Neural progenitor cell (in vitro differentiated cells): ENCODE measurements at regions not wholly inside any gene's neighbourhood (a gene's known extent, or its start where the extent isn't known, plus 50 kb on each side); places are given as distances from the start of the nearest gene placed in this dataset.
"Not testable (repeated sequence)": the region's sequence is repeated elsewhere in the genome, so short reads cannot be mapped to it uniquely, and the experiment has no call there.

ENCODE experiments used
- DNase-seq: peaks from one replicate; pipeline ENCODE4 v3.0.0-alpha.2; 2016; ENCODE audit warnings: low spot score
- H2AFZ ChIP-seq: fragments of 200-600 bp; sonication (generic); replicated peaks from 2 replicates; pipeline ENCODE4 v1.6.1; 2016; ENCODE audit warnings: antibody characterized with exemption
- H3F3A ChIP-seq: fragments of 200-600 bp; sonication (generic); 2 replicates; pipeline ENCODE4 v1.6.1; 2016; ENCODE audit warnings: antibody characterized with exemption, low read depth
- H3K27ac ChIP-seq: fragments of 200-600 bp; sonication (generic); 2 replicates; pipeline ENCODE4 v1.5.1; 2016; ENCODE audit warnings: mild to moderate bottlenecking
- H3K27me3 ChIP-seq: fragments of 200-600 bp; sonication (generic); 2 replicates; pipeline ENCODE4 v1.6.1; 2016; ENCODE audit warnings: mild to moderate bottlenecking, moderate library complexity
- H3K36me3 ChIP-seq: fragments of 200-600 bp; sonication (generic); 2 replicates; pipeline ENCODE4 v1.5.1; 2016
- H3K4me1 ChIP-seq: fragments of 200-600 bp; sonication (generic); 2 replicates; pipeline ENCODE4 v1.6.1; 2016; ENCODE audit warnings: mixed run types
- H3K4me2 ChIP-seq: fragments of 200-600 bp; sonication (generic); 2 replicates; pipeline ENCODE4 v1.6.1; 2016
- H3K4me3 ChIP-seq: fragments of 200-600 bp; sonication (generic); 2 replicates; pipeline ENCODE4 v1.5.1; 2016
- H3K79me2 ChIP-seq: fragments of 200-600 bp; sonication (generic); 2 replicates; pipeline ENCODE4 v1.6.1; 2016; ENCODE audit warnings: low read depth
- H3K9ac ChIP-seq: fragments of 200-600 bp; sonication (generic); 2 replicates; pipeline ENCODE4 v1.6.1; 2016
- H3K9me3 ChIP-seq: fragments of 200-600 bp; sonication (generic); 2 replicates; pipeline ENCODE4 v1.5.1; 2016; ENCODE audit warnings: low read depth
- H4K20me1 ChIP-seq: fragments of 200-600 bp; sonication (generic); 2 replicates; pipeline ENCODE4 v1.6.1; 2016; ENCODE audit warnings: low read depth
- H3K27ac Mint-ChIP-seq: 3 replicates; pipeline ENCODE4 v1.8.0; 2021; ENCODE audit warnings: mixed read lengths
- H3K27me3 Mint-ChIP-seq: 2 replicates; pipeline ENCODE4 v1.8.0; 2022; ENCODE audit warnings: low read depth, mild to moderate bottlenecking, inconsistent platforms, moderate library complexity, mixed read lengths; ENCODE audit not compliant: insufficient read depth
- H3K36me3 Mint-ChIP-seq: 3 replicates; pipeline ENCODE4 v1.8.0; 2021; ENCODE audit warnings: mixed read lengths
- H3K4me1 Mint-ChIP-seq: 3 replicates; pipeline ENCODE4 v1.8.0; 2021; ENCODE audit warnings: mixed read lengths
- H3K4me3 Mint-ChIP-seq: 3 replicates; pipeline ENCODE4 v1.8.0; 2021; ENCODE audit warnings: mild to moderate bottlenecking, moderate library complexity, mixed read lengths
- H3K9me3 Mint-ChIP-seq: 3 replicates; pipeline ENCODE4 v1.8.0; 2020; ENCODE audit warnings: mixed read lengths
- EZH2 ChIP-seq: fragments of 200-600 bp; sonication (generic); IDR thresholded peaks from 2 replicates; pipeline ENCODE4 v1.6.1; 2017; ENCODE audit warnings: antibody characterized with exemption, mild to moderate bottlenecking, moderate library complexity
- EZH2phosphoT487 ChIP-seq: fragments of 200-600 bp; sonication (generic); IDR thresholded peaks from 2 replicates; pipeline ENCODE4 v1.6.1; 2017; ENCODE audit warnings: antibody characterized with exemption
- TF ChIP-seq, protein P1 (sequence below): fragments of 200-600 bp; sonication (generic); IDR thresholded peaks from 2 replicates; pipeline ENCODE4 v1.5.1; 2017; ENCODE audit warnings: antibody characterized with exemption, mild to moderate bottlenecking

- Histone ChIP-seq H3K27ac (no peak overlapping the region), H3F3A (no peaks in the 10 kb centered on the region), H3K36me3 (no peaks in the 10 kb centered on the region), H3K79me2 (no peaks in the 10 kb centered on the region), H2AFZ (no peak overlapping the region), H3K4me1 (no peaks in the 10 kb centered on the region), H3K9ac (no peak overlapping the region), H3K27me3 (no peaks in the 10 kb centered on the region), H3K4me3 (no peak overlapping the region), H3K4me2 (no peak overlapping the region), H4K20me1 (no peaks in the 10 kb centered on the region), H3K9me3 (no peaks in the 10 kb centered on the region)
- H3K36me3 Mint-ChIP-seq = no peaks in the 10 kb centered on the region
- no peak overlapping the region for H3K27ac Mint-ChIP-seq
- TF ChIP-seq, protein P1, sequence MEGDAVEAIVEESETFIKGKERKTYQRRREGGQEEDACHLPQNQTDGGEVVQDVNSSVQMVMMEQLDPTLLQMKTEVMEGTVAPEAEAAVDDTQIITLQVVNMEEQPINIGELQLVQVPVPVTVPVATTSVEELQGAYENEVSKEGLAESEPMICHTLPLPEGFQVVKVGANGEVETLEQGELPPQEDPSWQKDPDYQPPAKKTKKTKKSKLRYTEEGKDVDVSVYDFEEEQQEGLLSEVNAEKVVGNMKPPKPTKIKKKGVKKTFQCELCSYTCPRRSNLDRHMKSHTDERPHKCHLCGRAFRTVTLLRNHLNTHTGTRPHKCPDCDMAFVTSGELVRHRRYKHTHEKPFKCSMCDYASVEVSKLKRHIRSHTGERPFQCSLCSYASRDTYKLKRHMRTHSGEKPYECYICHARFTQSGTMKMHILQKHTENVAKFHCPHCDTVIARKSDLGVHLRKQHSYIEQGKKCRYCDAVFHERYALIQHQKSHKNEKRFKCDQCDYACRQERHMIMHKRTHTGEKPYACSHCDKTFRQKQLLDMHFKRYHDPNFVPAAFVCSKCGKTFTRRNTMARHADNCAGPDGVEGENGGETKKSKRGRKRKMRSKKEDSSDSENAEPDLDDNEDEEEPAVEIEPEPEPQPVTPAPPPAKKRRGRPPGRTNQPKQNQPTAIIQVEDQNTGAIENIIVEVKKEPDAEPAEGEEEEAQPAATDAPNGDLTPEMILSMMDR = no peak
- TF ChIP-seq EZH2 (no peak), EZH2phosphoT487 (no peak)
- no peaks in the 10 kb centered on the region for H3K9me3 Mint-ChIP-seq
- no peaks in the 10 kb centered on the region for H3K27me3 Mint-ChIP-seq
- no peak for DNase-seq
- H3K4me1 Mint-ChIP-seq = peaks cover 5% of the 10 kb centered on the region
- H3K4me3 Mint-ChIP-seq = no peak overlapping the region
Observed at GRCh38 chr12:91717804-91718203, 427.8 kb downstream of the BTG1 start.

DNA sequence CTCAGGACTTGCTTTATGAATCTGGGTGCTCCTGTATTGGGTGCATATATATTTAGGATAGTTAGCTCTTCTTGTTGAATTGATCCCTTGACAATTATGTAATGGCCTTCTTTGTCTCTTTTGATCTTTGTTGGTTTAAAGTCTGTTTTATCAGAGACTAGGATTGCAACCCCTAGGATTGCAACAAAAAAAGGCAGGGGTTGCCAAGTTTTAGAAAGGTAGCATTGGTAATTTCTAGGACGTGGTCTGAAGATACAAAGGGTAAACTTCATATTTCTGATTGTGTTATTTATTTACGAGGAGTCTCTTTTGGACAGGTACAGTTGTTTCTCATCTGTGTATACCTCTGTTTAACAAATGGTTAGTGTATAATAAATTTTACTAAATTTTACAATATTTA is 433.7 kb downstream of the BTG1 start:
- not testable (repeated sequence) for H3K27me3 Mint-ChIP-seq

DNA sequence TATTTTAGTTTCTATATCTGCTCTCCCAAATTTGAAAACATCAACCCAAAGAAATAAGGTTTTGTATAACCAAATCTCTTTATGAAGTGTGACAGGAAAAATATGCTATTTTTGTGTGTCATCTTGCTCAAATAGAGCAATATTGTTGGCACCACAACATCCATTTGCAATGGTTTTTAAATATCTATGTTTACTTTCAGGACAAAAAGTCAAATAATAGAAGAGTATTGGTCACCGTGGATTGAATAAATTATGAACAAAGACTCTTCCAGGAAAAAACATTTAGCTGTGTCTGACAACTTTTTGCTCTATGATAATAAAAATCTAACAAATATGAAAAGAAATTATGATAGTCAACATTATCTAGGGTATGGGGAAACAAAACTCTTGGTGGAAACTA is 439.2 kb downstream of the BTG1 start:
- no peaks in the 10 kb centered on the region for H3K79me2 ChIP-seq
- H3K9ac ChIP-seq = no peak overlapping the region
- no peaks in the 10 kb centered on the region for H4K20me1 ChIP-seq
- no peak overlapping the region for H3K27ac Mint-ChIP-seq
- DNase-seq = no peak
- peaks cover 7% of the 10 kb centered on the region for H3K4me1 ChIP-seq
- H3K4me3 ChIP-seq = no peak overlapping the region
- no peaks in the 10 kb centered on the region for H3K36me3 Mint-ChIP-seq
- no peak overlapping the region for H3K27ac ChIP-seq
- H2AFZ ChIP-seq = no peak overlapping the region
- no peak overlapping the region for H3K4me2 ChIP-seq
- no peaks in the 10 kb centered on the region for H3K9me3 ChIP-seq
- H3F3A ChIP-seq = peaks cover 5% of the 10 kb centered on the region
- no peaks in the 10 kb centered on the region for H3K36me3 ChIP-seq
- no peak for TF ChIP-seq EZH2
- TF ChIP-seq, protein P1 = no peak
- no peak for TF ChIP-seq EZH2phosphoT487
- H3K27me3 ChIP-seq = no peaks in the 10 kb centered on the region
- no peaks in the 10 kb centered on the region for H3K4me1 Mint-ChIP-seq
- H3K9me3 Mint-ChIP-seq = peaks cover 4% of the 10 kb centered on the region
- H3K27me3 Mint-ChIP-seq = no peaks in the 10 kb centered on the region
- H3K4me3 Mint-ChIP-seq = no peak overlapping the region

More for the DNA sequence above, 433.7 kb downstream of the BTG1 start:
- not testable (repeated sequence) for H3K79me2 ChIP-seq, H4K20me1 ChIP-seq, H3K36me3 ChIP-seq, H3K27ac Mint-ChIP-seq, H3K9ac ChIP-seq, H3K9me3 ChIP-seq, H3K27ac ChIP-seq, H3K4me3 Mint-ChIP-seq, H3K27me3 ChIP-seq, H3K4me1 Mint-ChIP-seq, H3K4me3 ChIP-seq, H3K4me1 ChIP-seq, H3K9me3 Mint-ChIP-seq, H2AFZ ChIP-seq, H3K36me3 Mint-ChIP-seq, H3K4me2 ChIP-seq, DNase-seq, H3F3A ChIP-seq

- Histone ChIP-seq H3K79me2 (no peaks in the 10 kb centered on the region), H3K4me1 (peaks cover 7% of the 10 kb centered on the region), H3K9me3 (no peaks in the 10 kb centered on the region), H4K20me1 (no peaks in the 10 kb centered on the region), H3K9ac (no peak overlapping the region), H3F3A (peaks cover 5% of the 10 kb centered on the region), H3K4me2 (no peak overlapping the region), H3K27ac (no peak overlapping the region), H3K36me3 (no peaks in the 10 kb centered on the region), H3K27me3 (no peaks in the 10 kb centered on the region), H2AFZ (no peak overlapping the region), H3K4me3 (no peak overlapping the region)
- Mint-ChIP-seq H3K27me3 (no peaks in the 10 kb centered on the region), H3K9me3 (no peaks in the 10 kb centered on the region), H3K27ac (no peak overlapping the region), H3K36me3 (no peaks in the 10 kb centered on the region), H3K4me3 (no peak overlapping the region), H3K4me1 (no peaks in the 10 kb centered on the region)
- DNase-seq = no peak
- TF ChIP-seq EZH2phosphoT487 (no peak), EZH2 (no peak)
- TF ChIP-seq, protein P1 = no peak
Observed at GRCh38 chr12:91704446-91704845, 441.2 kb downstream of the BTG1 start.
